GM21390 (cell line): ENCODE measurements at regions not wholly inside any gene's neighbourhood (a gene's known extent, or its start where the extent isn't known, plus 50 kb on each side); places are given as distances from the start of the nearest gene placed in this dataset.
"Not testable (repeated sequence)": the region's sequence is repeated elsewhere in the genome, so short reads cannot be mapped to it uniquely, and the experiment has no call there.

ENCODE experiments used
- ATAC-seq: cut with Tn5 transposase; IDR thresholded peaks from one replicate; pipeline ENCODE4 v1.9.1; 2021; ENCODE audit not compliant: unreplicated experiment

- ATAC-seq, result no peak
These were observed 128.0 kb upstream of the TACR1 start for GRCh38 chr2:75327334-75327733.

GRCh38 chr2:75326645-75327044, 127.3 kb upstream of the TACR1 start:
- ATAC-seq, result no peak

- ATAC-seq, result no peak
These were observed 126.3 kb upstream of the TACR1 start for GRCh38 chr2:75325594-75325993.

GRCh38 chr2:75324861-75325284, 125.6 kb upstream of the TACR1 start:
- no peak for ATAC-seq

- no peak for ATAC-seq
These were observed 124.8 kb upstream of the TACR1 start for GRCh38 chr2:75324141-75324540.

DNA sequence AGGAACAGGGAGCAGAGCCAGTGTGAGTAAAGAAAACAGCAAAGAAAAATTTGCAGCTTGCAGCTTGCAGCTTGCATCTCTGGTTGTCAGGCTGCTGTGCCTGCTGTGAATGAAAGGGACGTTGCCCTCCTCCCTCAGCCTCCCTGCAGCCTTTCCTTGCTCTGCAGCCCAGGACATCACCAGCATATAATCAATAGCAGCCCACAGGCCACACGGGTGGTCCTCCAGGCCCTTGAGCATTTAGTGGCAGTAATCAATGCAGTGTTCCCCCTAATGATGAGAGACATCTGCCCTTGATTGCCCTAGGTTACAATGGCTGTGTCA, 122.2 kb upstream of the TACR1 start:
- no peak for ATAC-seq

DNA sequence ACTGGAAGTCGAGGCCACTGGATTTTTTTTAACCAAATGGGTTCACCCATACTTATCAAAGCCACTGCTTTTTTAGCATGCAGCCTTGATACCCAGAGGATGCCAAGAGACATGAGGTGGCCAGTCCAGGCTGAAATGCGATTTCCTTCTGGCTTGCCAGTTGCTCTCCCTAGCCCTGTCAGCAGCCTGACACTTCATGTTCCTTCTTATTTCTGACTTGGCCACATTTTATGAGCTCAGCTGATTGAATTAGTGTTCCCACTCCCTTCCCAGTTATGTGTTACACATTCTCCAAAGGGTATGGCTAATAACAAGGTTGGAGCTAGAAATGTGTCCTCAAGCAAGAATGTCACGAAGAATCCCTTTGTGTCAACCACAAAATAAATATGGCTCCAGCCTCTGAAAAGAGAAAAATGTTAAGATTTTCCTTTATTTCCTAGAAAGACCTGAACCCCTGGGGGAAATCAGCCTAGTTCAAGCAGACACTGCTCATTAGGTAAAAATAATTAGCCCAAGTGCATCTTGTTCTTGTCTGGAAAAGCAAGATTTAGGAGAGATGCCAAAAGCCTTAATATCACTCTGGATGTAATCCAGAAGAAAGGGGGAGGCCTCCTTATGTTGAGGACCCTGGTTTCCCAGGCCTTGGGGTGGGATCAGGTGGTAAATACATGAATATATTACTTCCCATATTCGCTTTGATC, 121.7 kb upstream of the TACR1 start:
- no peak for ATAC-seq

DNA sequence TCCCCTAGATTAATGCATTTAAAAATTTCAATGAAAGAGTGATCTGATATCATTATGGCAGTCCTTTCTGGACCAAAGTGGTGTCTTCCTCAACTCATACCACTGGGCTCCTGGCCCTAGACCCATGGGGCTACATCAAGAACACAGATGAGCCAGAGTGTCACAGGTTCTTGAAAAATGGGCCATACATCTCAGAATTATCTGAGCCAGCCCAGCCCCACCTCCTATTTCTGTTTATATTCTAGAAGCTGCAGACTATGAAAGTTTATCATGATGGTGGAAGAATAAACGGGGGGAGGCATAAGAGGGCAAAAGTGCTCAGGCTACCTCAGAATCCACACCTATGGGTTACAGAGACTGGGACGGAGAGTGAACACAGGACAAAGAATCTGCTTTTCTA, 120.6 kb upstream of the TACR1 start:
- ATAC-seq, result no peak

DNA sequence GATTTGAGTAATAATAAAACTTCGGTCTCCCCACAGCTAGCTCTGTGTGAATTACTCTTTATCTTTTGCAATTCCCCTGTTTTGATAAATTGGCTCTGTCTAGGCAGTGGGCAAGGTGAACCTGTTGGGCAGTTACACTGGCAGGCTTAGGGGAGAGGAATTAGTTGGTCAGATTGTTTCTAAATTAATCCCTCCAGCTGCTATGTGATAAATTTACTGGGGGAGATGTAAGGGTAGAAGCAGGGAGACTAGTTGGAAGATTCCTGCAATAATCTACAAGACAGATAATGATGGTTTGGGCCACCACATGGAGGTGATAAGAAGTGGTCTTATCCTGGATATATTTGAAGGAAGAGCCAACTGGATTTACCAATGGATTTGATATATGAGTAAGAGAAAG, 118.5 kb upstream of the TACR1 start:
- ATAC-seq, result no peak

- ATAC-seq, result no peak
These were observed 118.0 kb upstream of the TACR1 start for GRCh38 chr2:75317316-75317715.

DNA sequence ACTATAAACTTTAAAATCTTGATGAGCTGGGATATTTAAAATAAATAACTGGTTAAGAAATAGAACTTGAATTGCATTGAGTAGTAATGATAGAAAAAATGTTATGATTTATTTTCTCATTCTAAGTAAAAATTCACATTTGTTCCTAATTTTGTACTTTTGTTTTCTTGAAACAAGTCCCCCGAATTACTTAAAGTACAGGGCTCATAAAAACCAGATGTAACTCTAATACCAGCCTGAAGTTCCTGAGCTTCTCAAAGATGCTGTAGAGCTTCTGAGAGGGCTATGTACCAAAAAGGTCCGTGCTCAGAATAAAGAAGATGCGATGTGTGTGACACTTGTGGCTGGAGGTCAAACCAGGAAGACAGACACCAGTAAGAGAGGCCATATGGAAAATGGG, 116.1 kb upstream of the TACR1 start:
- no peak for ATAC-seq

- ATAC-seq, result peak; percentile 100
These were observed 112.7 kb upstream of the TACR1 start for GRCh38 chr2:75311993-75312392.

GRCh38 chr2:75311521-75311920, 112.2 kb upstream of the TACR1 start:
- ATAC-seq, result no peak

DNA sequence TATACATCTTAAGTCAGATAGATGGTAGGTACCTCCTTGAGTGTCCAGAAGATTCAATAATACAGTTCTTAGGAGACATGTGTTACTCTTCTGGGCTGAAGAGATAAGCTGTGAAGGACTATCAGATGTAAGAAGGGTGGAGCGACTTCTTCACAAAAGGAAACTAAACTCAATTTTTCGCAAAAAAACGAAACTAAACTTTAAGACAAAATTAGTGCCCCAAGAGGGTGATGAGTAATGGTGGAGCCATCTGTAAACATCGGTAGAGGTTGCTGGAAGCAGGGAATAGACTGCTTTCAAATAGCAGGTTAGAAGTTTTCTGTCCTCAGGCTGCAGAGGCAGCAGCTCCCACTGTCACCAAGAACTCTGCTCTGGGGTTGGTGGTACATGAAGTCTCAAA, 111.6 kb upstream of the TACR1 start:
- no peak for ATAC-seq

- no peak for ATAC-seq
These were observed 110.5 kb upstream of the TACR1 start for GRCh38 chr2:75309596-75310463.

- no peak for ATAC-seq
These were observed 103.9 kb upstream of the TACR1 start for GRCh38 chr2:75303227-75303626.

- ATAC-seq, result no peak
These were observed 95.0 kb upstream of the TACR1 start for GRCh38 chr2:75294362-75294761.

GRCh38 chr2:75292826-75293225, 93.5 kb upstream of the TACR1 start:
- ATAC-seq, result no peak

GRCh38 chr2:75290600-75291150, 91.4 kb upstream of the TACR1 start:
- ATAC-seq, result no peak

GRCh38 chr2:75289771-75290170, 90.5 kb upstream of the TACR1 start:
- ATAC-seq, result no peak

DNA sequence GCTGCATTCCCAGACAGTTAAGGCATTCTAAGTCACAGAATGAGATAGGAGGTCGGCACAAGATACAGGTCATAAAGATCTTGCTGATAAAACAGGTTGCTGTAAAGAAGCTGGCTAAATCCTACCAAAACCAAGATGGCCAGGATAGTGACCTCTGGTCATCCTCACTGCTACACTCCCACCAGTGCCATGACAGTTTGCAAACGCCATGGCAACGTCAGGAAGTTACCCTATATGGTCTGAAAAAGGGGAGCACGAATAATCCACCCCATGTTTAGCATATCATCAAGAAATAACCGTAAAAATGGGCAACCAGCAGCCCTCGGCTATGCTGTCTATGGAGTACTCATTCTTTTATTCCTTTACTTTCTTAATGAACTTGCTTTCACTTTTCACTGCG, 89.9 kb upstream of the TACR1 start:
- ATAC-seq, result not testable (repeated sequence)

DNA sequence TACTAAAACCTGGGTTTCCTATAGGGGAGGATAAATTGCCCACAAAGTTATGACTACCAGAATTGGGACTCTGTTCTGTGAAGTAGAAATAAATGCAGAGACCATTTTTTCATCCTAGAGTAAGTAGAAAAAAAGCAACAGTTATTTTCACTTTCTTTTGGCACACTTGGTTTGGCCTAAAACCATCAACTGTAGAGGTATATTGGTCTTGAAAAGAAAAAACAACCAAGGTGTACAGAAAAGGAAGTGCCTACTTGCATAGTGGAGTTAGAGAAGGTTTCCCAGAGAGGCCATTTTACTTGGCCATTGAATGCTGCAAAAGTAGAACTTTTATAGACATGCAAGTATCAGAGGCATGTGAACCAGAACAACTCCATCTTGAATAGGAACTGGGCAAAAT, 89.4 kb upstream of the TACR1 start:
- peak; percentile 52 for ATAC-seq
